GM12878 (cell line): ENCODE measurements at regions not wholly inside any gene's neighbourhood (a gene's known extent, or its start where the extent isn't known, plus 50 kb on each side); places are given as distances from the start of the nearest gene placed in this dataset.

Experiments used
- ATAC-seq: fragments of 200-7000 bp; cut with Tn5 transposase; 3 replicates; pipeline ENCODE4 v1.9.1; 2020; ENCODE audit warnings: mild to moderate bottlenecking, moderate library complexity
- BruUV-seq: library from RNA; stranded (reverse); fragments of 400-500 nt; replicated peaks from 2 replicates; lab custom pipeline; 2021; lab: Mats Ljungman, UMichigan
- CTCF ChIA-PET: fragments of 300-600 bp; sonication (Branson Sonifier 250); formaldehyde crosslinking; extraction: SDS; loops from one replicate; lab custom pipeline; 2021; ENCODE audit warnings: inconsistent platforms; lab: Yijun Ruan, JAX
- POLR2A ChIA-PET: fragments of 350-600 bp; formaldehyde crosslinking; extraction: SDS; loops from one replicate; lab custom pipeline; 2021; ENCODE audit warnings: inconsistent platforms; lab: Charles Lee
- RAD21 ChIA-PET: fragments of 300-600 bp; sonication (Branson Sonifier 250); formaldehyde crosslinking; loops from one replicate; lab custom pipeline; 2023; ENCODE audit warnings: antibody characterized with exemption; ENCODE audit not compliant: unreplicated experiment; lab: Charles Lee
- SMC1A ChIA-PET: fragments of 300-600 bp; sonication (Branson Sonifier 250); formaldehyde crosslinking; loops from one replicate; lab custom pipeline; 2023; ENCODE audit not compliant: unreplicated experiment, uncharacterized antibody; lab: Charles Lee
- DNase-seq: peaks from one replicate; pipeline ENCODE4 v3.0.0-alpha.2; 2011; ENCODE audit warnings: low read depth, low spot score
- FAIRE-seq: peaks from 3 replicates; lab custom pipeline; 2011; peaks lifted over from hg19 to GRCh38; lab: Jason Lieb, UNC
- H2AFZ ChIP-seq: 2 replicates; pipeline ENCODE4 v1.6.0; 2011; ENCODE audit warnings: low read depth, low read length, control low read depth; ENCODE audit not compliant: control insufficient read depth
- H3K27ac ChIP-seq: 2 replicates; pipeline ENCODE4 v1.5.1; 2011; ENCODE audit warnings: control low read depth; ENCODE audit not compliant: control insufficient read depth, insufficient read depth
- H3K27me3 ChIP-seq, 2 experiments: replicated peaks in 1 of 2; 2 replicates each; pipeline versions ENCODE4 v1.6.0 to v1.6.1; 2011; ENCODE audit warnings: low read length in 1 of 2; ENCODE audit not compliant: control insufficient read depth in 2 of 2, insufficient read depth in 2 of 2
- H3K36me3 ChIP-seq, 2 experiments: 2 replicates each; pipeline ENCODE4 v1.5.1; 2011; ENCODE audit warnings: low read length in 1 of 2; ENCODE audit not compliant: control insufficient read depth in 2 of 2, insufficient read depth in 2 of 2
- H3K4me1 ChIP-seq: 2 replicates; pipeline ENCODE4 v1.6.1; 2011; ENCODE audit warnings: mild to moderate bottlenecking, low read length, moderate library complexity, mixed read lengths; ENCODE audit not compliant: control insufficient read depth, insufficient read depth
- H3K4me2 ChIP-seq: 2 replicates; pipeline ENCODE4 v1.6.0; 2011; ENCODE audit warnings: control low read depth; ENCODE audit not compliant: control insufficient read depth, insufficient read depth
- H3K4me3 ChIP-seq: fragments of 200-600 bp; sonication (generic); 2 replicates; pipeline ENCODE4 v1.5.1; 2016
- H3K79me2 ChIP-seq: 2 replicates; pipeline ENCODE4 v1.6.0; 2011; ENCODE audit warnings: low read length; ENCODE audit not compliant: control insufficient read depth, insufficient read depth
- H3K9ac ChIP-seq: 2 replicates; pipeline ENCODE4 v1.8.0; 2011; ENCODE audit warnings: low read length, control low read depth, mixed read lengths; ENCODE audit not compliant: control insufficient read depth, insufficient read depth
- H3K9me3 ChIP-seq: replicated peaks from 3 replicates; pipeline ENCODE4 v1.5.1; 2011; ENCODE audit warnings: mild to moderate bottlenecking, low read length; ENCODE audit not compliant: control insufficient read depth, insufficient read depth
- H4K20me1 ChIP-seq: 2 replicates; pipeline ENCODE4 v1.6.0; 2011; ENCODE audit not compliant: control insufficient read depth, insufficient read depth
- CBX5 ChIP-seq: sonication (generic); IDR thresholded peaks from 2 replicates; pipeline ENCODE4 v1.6.1; 2016; ENCODE audit warnings: low read depth, moderate library complexity, mild to moderate bottlenecking, inconsistent platforms
- ESRRA ChIP-seq: IDR thresholded peaks from 2 replicates; pipeline ENCODE4 v1.6.1; 2012; ENCODE audit warnings: mild to moderate bottlenecking, low read length, improper control_type of control experiment
- ETV6 ChIP-seq, 2 experiments: fragments of 450-650 bp in 1 of 2; IDR thresholded peaks in 1 of 2; conservative IDR thresholded peaks in 1 of 2; 2 replicates each; pipeline ENCODE4 v1.6.1; 2014; ENCODE audit warnings: antibody characterized with exemption in 1 of 2, borderline replicate concordance in 1 of 2, low read depth in 1 of 2, mild to moderate bottlenecking in 1 of 2, moderate library complexity in 1 of 2
- KAT2A ChIP-seq: conservative IDR thresholded peaks from 2 replicates; pipeline ENCODE4 v1.6.1; 2011; ENCODE audit warnings: low read depth, low read length; ENCODE audit not compliant: control insufficient read depth
- KDM1A ChIP-seq: fragments of 200-600 bp; sonication (generic); IDR thresholded peaks from 2 replicates; pipeline ENCODE4 v1.6.1; 2016; ENCODE audit warnings: borderline replicate concordance
- MEF2A ChIP-seq: IDR thresholded peaks from 2 replicates; pipeline ENCODE4 v1.6.1; 2011; ENCODE audit warnings: low read depth, mild to moderate bottlenecking, low read length, moderate library complexity; ENCODE audit not compliant: insufficient read depth
- MEF2B ChIP-seq: fragments of 450-650 bp; IDR thresholded peaks from 2 replicates; pipeline ENCODE4 v1.6.1; 2018; ENCODE audit warnings: mild to moderate bottlenecking, moderate library complexity; ENCODE audit not compliant: partially characterized antibody, poor library complexity, severe bottlenecking
- MLLT1 ChIP-seq: fragments of 450-650 bp; IDR thresholded peaks from 2 replicates; pipeline ENCODE4 v1.6.1; 2016; ENCODE audit warnings: mild to moderate bottlenecking
- MYB ChIP-seq: fragments of 150-350 bp; IDR thresholded peaks from 2 replicates; pipeline ENCODE4 v1.6.1; 2014; ENCODE audit warnings: mild to moderate bottlenecking, low read depth, low read length, borderline replicate concordance
- NR2C2 ChIP-seq: IDR thresholded peaks from 2 replicates; pipeline ENCODE4 v1.6.1; 2011; ENCODE audit warnings: borderline replicate concordance, low read depth; ENCODE audit not compliant: control insufficient read depth, insufficient read length
- ZNF622 ChIP-seq: fragments of 450-650 bp; IDR thresholded peaks from 2 replicates; pipeline ENCODE4 v1.6.1; 2017; ENCODE audit warnings: mild to moderate bottlenecking, inconsistent platforms
- ZSCAN29 ChIP-seq: fragments of 450-650 bp; IDR thresholded peaks from 2 replicates; pipeline ENCODE4 v1.6.1; 2017; ENCODE audit warnings: mild to moderate bottlenecking, moderate library complexity
- whole genome bisulfite sequencing: methylation state at CpG from one replicate; pipeline ENCODE4 v1.1.6; 2016; ENCODE audit warnings: low lambda C conversion rate; ENCODE audit not compliant: insufficient replicate concordance, insufficient coverage; ENCODE audit errors: missing lambda C conversion rate; 5-methylcytosine and 5-hydroxymethylcytosine counted together
- in situ Hi-C: fragments of 300-500 bp; cut with MboI; formaldehyde crosslinking; loops from 9 replicates; pipeline ENCODE4 v1.14.3; 2018; ENCODE audit warnings: mixed read lengths
- intact Hi-C: fragments of 100-400 bp; cut with micrococcal nuclease; formaldehyde crosslinking; loops from one replicate; pipeline ENCODE4 v1.14.2; 2022; ENCODE audit not compliant: unreplicated experiment
- TF ChIP-seq, protein P1 (sequence below): fragments of 450-650 bp; IDR thresholded peaks from 2 replicates; pipeline ENCODE4 v1.6.1; 2017; ENCODE audit warnings: mild to moderate bottlenecking, low read depth, inconsistent platforms; ENCODE audit not compliant: poor library complexity, severe bottlenecking
- TF ChIP-seq, protein P2 (sequence below): fragments of 450-650 bp; IDR thresholded peaks from 2 replicates; pipeline ENCODE4 v1.6.1; 2016; ENCODE audit warnings: mild to moderate bottlenecking

DNA sequence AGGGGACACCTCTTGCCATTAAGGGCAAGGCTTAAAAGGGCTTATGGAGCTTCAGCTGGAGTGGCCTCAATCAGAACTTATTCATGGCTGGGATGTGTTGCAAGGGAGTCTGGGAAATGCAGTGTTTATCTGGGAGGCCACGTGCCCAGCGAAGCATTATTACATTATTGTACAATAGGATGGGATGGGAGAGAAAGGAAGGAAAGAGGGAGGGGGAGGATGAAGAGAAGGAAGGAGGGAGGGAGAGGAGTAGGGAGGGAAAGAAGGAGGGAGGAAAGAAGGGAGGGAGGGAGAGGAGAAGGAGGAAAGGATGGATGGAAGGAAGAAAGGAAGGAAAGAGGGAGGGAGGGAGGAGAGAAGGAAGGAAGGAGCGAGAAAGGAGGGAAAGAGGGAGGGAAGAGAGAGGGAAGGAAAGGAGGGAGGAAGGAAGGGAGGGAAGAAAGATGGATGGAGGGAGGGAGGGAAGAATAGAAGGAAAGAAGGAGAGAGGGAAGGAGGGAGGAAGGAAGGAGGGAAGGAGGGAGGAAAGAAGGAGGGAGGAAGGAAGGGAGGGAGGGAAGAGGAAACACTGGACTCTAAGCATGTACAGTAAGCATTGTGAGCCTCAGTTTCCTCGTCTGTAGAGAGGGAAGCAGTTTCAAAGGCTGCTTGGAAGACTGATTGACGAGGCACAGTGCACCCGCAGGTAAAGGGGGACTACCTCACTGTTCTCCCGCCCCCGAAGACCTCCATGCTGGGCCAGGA is 62.2 kb downstream of the MYEOV start:
- Histone ChIP-seq H3K9ac (no peak overlapping the region), H3K4me1 (no peaks in the 10 kb centered on the region), H3K79me2 (no peaks in the 10 kb centered on the region), H3K4me3 (no peak overlapping the region), H2AFZ (no peak overlapping the region), H3K36me3 (no peaks in the 10 kb centered on the region), H4K20me1 (no peaks in the 10 kb centered on the region), H3K27ac (no peak overlapping the region), H3K4me2 (no peak overlapping the region), H3K9me3 (no peaks in the 10 kb centered on the region; the same call in 2 of the 3 replicates), H3K27me3 (no peaks in the 10 kb centered on the region)
- intact Hi-C loops = no loop called here
- CTCF ChIA-PET = no interaction called here
- POLR2A ChIA-PET = no interaction called here
- no peak for ATAC-seq
- DNase-seq = no peak
- 44% methylated on average over 8 of the region's 8 CpGs for WGBS
- SMC1A ChIA-PET = no interaction called here
- no peak for FAIRE-seq
- in situ Hi-C loops = no loop called here
- TF ChIP-seq ZSCAN29 (no peak), CBX5 (no peak), MLLT1 (no peak), NR2C2 (no peak), KDM1A (no peak), ESRRA (no peak), MYB (no peak), MEF2A (no peak), ZNF622 (no peak), MEF2B (no peak), KAT2A (no peak), ETV6 (conservative IDR thresholded peaks at IDR 0.05 in 1 of 2, IDR thresholded peaks at IDR 0.05 in 1 of 2; ENCODE audit: borderline replicate concordance in 1 of 2, low read depth in 1 of 2) (no peak)
- TF ChIP-seq, protein P1, sequence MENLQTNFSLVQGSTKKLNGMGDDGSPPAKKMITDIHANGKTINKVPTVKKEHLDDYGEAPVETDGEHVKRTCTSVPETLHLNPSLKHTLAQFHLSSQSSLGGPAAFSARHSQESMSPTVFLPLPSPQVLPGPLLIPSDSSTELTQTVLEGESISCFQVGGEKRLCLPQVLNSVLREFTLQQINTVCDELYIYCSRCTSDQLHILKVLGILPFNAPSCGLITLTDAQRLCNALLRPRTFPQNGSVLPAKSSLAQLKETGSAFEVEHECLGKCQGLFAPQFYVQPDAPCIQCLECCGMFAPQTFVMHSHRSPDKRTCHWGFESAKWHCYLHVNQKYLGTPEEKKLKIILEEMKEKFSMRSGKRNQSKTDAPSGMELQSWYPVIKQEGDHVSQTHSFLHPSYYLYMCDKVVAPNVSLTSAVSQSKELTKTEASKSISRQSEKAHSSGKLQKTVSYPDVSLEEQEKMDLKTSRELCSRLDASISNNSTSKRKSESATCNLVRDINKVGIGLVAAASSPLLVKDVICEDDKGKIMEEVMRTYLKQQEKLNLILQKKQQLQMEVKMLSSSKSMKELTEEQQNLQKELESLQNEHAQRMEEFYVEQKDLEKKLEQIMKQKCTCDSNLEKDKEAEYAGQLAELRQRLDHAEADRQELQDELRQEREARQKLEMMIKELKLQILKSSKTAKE = no peak
- TF ChIP-seq, protein P2, sequence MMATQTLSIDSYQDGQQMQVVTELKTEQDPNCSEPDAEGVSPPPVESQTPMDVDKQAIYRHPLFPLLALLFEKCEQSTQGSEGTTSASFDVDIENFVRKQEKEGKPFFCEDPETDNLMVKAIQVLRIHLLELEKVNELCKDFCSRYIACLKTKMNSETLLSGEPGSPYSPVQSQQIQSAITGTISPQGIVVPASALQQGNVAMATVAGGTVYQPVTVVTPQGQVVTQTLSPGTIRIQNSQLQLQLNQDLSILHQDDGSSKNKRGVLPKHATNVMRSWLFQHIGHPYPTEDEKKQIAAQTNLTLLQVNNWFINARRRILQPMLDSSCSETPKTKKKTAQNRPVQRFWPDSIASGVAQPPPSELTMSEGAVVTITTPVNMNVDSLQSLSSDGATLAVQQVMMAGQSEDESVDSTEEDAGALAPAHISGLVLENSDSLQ = no peak
- BruUV-seq = no TSS peak
- RAD21 ChIA-PET = no interaction called here
